GM12865 (cell line): ENCODE measurements at regions not wholly inside any gene's neighbourhood (a gene's known extent, or its start where the extent isn't known, plus 50 kb on each side); places are given as distances from the start of the nearest gene placed in this dataset.

Experiments
- DNase-seq: peaks from one replicate; pipeline ENCODE4 v3.0.0; 2010; ENCODE audit warnings: low read depth
- H3K4me3 ChIP-seq: 2 replicates; pipeline ENCODE4 v1.5.1; 2011; ENCODE audit warnings: mild to moderate bottlenecking, low read depth, low read length, control low read depth
- TF ChIP-seq, protein P1 (sequence below): IDR thresholded peaks from 2 replicates; pipeline ENCODE4 v1.5.1; 2011; ENCODE audit warnings: low read length, control low read depth, low read depth, inconsistent platforms; ENCODE audit not compliant: insufficient read depth; ENCODE audit errors: missing control alignments

DNA sequence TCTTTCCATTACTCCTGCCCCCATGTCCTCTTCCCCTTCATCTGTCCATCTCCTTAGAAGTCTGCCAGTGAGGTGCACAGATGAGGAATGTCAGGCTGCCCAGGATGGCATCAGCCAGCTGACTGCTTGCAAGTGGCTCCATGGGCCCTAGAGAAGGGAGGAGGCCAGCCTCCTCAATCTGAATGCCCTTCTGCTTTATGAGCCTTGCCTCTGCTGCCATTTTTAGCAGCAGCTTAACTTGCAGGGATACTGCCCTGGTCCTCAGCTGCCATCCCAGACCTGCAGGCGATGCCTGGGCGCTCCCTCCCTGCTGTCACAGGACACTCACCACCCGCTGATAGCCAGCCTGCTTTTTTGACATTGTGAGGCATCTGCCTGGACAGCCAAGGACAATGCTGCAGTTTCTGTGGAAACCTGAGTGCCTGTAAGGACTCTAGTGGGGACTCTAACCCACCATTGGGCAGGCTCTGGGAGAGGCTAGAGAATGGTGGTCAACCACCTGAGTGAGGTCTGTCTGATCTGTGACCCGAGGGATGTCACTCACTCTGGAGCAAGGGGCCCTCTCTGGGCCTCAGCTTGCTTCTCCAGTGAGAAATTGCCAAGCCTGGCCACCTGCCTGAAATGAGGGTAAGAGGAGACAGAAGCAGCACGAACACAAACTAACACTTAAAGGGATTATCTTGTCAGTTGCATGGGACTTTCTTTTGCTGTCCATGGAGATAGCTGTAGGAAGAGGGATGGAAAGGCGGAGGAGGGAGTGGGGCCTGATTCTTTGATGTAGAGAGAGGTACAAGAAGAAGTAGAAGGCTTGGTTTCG lies 185.0 kb downstream of the MIS18A start:
- DNase-seq, result no peak
- TF ChIP-seq, protein P1, sequence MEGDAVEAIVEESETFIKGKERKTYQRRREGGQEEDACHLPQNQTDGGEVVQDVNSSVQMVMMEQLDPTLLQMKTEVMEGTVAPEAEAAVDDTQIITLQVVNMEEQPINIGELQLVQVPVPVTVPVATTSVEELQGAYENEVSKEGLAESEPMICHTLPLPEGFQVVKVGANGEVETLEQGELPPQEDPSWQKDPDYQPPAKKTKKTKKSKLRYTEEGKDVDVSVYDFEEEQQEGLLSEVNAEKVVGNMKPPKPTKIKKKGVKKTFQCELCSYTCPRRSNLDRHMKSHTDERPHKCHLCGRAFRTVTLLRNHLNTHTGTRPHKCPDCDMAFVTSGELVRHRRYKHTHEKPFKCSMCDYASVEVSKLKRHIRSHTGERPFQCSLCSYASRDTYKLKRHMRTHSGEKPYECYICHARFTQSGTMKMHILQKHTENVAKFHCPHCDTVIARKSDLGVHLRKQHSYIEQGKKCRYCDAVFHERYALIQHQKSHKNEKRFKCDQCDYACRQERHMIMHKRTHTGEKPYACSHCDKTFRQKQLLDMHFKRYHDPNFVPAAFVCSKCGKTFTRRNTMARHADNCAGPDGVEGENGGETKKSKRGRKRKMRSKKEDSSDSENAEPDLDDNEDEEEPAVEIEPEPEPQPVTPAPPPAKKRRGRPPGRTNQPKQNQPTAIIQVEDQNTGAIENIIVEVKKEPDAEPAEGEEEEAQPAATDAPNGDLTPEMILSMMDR, result no peak
- no peak overlapping the region for H3K4me3 ChIP-seq

DNA sequence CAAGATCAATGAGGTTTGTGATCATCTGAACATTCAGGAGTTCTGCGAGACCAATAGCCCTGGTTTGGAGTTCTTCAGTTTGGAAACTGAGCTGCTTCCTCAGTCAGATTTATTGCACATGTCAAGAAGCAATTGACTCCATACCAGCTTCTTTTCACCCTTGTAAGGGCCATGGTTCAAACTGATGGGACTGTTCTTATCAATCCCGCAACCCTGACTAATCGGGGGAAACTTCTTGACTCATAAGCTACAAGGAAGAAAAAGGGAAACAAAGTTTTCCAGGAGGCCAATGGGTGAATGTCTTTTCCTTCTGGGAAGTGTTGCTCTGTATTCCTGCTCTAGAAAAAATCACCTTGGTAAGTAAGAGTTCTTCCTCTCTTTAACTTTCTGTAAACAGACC lies 187.9 kb downstream of the MIS18A start:
- DNase-seq, result no peak
- TF ChIP-seq, protein P1, result no peak
- H3K4me3 ChIP-seq, result no peak overlapping the region

DNA sequence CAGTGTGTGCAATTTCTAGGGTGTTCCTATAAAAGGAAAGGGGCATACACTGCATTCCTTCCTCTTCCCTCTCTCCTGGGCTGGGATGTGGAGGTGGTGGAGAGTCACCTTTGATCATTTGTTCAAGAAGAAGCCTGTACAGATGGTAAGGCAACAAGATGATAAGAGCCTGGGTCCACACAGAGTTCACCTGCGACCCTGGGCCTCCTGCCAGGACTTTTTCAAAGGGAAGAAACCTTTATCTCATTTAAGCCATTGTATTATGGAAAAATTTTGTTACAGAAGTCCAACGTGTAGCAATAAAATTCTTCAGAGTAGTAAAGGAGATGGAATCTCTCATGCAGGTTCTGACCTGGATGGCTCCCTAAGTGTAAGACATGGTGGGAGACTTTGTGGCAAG lies 189.1 kb downstream of the MIS18A start:
- no peak for DNase-seq

DNA sequence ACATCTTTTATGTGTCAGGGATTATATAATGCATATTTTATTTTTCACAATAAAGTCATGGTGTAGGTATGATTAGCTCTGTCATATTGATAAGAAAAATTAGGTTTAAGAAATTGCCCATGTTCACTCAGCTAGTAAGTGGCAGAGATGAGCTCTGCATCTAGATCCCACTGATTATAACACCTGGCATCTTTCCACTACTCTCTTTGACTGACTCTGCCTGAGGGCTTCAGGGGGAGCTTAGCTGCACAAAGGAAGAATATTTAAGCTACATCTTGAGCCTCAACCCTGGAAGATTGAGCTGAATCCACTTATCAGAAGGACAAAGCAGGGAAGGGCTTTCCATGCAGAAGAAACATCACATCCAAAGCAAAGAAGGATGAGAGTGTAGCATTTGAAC lies 190.4 kb downstream of the MIS18A start:
- DNase-seq, result no peak
- H3K4me3 ChIP-seq, result no peak overlapping the region
- TF ChIP-seq, protein P1, result no peak

More for the DNA sequence above, 189.1 kb downstream of the MIS18A start:
- H3K4me3 ChIP-seq, result no peak overlapping the region
- TF ChIP-seq, protein P1, result no peak

DNA sequence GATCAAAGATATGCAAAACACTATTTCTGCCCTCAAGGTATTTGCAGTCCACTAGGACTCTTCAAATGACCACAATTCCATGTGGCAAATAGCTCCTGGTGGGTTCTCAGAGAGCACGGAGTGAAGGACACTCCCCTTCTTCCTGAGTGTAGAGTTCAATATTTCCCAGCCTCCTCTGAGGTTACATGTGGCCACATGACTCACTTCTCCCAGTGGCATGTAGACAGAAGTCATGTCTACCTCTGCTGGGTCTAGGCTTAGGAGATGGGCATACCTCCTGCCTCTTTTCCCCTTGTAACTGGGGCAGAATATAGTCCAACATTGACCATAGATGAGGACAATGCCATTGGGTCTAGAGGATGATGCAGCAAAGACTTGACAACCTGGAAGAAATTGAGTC lies 191.4 kb downstream of the MIS18A start:
- H3K4me3 ChIP-seq, result no peak overlapping the region
- TF ChIP-seq, protein P1, result no peak
- DNase-seq, result no peak

DNA sequence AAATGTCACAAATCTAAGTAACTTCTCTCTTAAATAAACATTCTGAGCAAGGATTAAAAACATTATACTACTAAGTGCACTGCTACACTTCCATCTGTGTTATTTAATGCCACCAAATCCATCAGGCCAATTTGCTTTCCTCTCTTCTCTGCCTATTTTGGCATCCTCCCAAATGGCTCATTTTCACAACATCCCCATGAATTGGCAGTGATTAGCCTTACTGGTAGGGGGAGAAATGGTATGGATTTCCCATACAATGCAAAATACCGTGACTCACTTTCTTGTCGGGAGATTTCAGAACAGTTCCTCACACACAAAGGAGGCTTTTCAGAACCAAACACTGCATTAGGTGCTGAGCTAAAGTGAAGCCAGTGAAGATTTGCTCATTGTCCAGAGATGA lies 195.7 kb downstream of the MIS18A start:
- no peak overlapping the region for H3K4me3 ChIP-seq
- TF ChIP-seq, protein P1, result no peak
- no peak for DNase-seq

DNA sequence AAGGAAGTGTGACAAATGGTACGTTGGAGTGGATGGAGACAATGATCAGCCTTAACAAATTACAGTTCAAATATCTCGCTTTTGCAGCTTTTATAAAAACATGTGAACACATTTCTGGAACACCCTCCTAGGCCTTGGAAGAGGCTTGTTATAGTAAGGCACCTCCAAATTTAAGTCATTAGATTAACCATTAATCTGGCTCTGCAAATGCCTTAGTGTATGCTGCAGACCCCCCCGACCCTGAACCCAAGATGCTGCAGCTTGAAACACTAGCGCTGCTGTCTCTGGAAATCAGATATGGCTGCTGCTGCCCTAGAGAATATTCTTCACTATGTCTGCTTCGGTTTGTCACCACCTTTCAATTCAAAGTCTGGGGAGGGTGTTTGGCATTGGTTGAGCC lies 196.4 kb downstream of the MIS18A start:
- DNase-seq, result no peak
- H3K4me3 ChIP-seq, result no peak overlapping the region
- TF ChIP-seq, protein P1, result no peak
